Thyroid gland (tissue), 4 donors: ENCODE measurements at regions not wholly inside any gene's neighbourhood (a gene's known extent, or its start where the extent isn't known, plus 50 kb on each side); places are given as distances from the start of the nearest gene placed in this dataset.

ENCODE experiments used
- DNase-seq, 2 donors: peaks; one replicate each; pipeline ENCODE4 v3.0.0-alpha.2; 2019
- H3K27ac ChIP-seq, 3 donors: fragments of 200-600 bp; sonication (generic); 1 replicate in 2 of 3; 2 replicates in 1 of 3; pipeline ENCODE4 v1.5.1; 2016 to 2019; ENCODE audit warnings: mild to moderate bottlenecking in 1 of 3, moderate library complexity in 1 of 3
- H3K27me3 ChIP-seq: fragments of 200-600 bp; sonication (generic); one replicate; pipeline ENCODE4 v1.5.1; 2019
- H3K36me3 ChIP-seq, 2 donors: fragments of 200-600 bp; sonication (generic); one replicate each; pipeline ENCODE4 v1.5.1; 2016 to 2019
- H3K4me1 ChIP-seq, 2 donors: fragments of 200-600 bp; sonication (generic); one replicate each; pipeline ENCODE4 v1.5.1; 2017 to 2019
- H3K4me3 ChIP-seq, 3 donors: fragments of 200-600 bp; sonication (generic); replicated peaks in 1 of 3; 1 replicate in 2 of 3; 2 replicates in 1 of 3; pipeline ENCODE4 v1.5.1; 2016; ENCODE audit warnings: mild to moderate bottlenecking in 1 of 3
- H3K9me3 ChIP-seq: fragments of 200-600 bp; sonication (generic); one replicate; pipeline ENCODE4 v1.5.1; 2017
- POLR2A ChIP-seq, 2 donors: fragments of 450-650 bp; IDR thresholded peaks; one replicate each; pipeline ENCODE4 v1.6.1; 2017; ENCODE audit warnings: antibody characterized with exemption in 2 of 2, mild to moderate bottlenecking in 2 of 2, moderate library complexity in 1 of 2
- WGBS, 2 donors: methylation state at CpG; one replicate each; pipeline ENCODE4 v1.1.5; 2017; 5-methylcytosine and 5-hydroxymethylcytosine counted together
- intact Hi-C: fragments of 100-400 bp; cut with DNase I; formaldehyde crosslinking; loops from one replicate; pipeline ENCODE4 v1.15.1; 2023
- TF ChIP-seq, protein P1 (sequence below), 6 experiments: fragments of 200-600 bp in 3 of 6; fragments of 450-650 bp in 3 of 6; sonication (generic) in 3 of 6; IDR thresholded peaks; one replicate each; pipeline ENCODE4 v1.5.1; 2016 to 2019; ENCODE audit warnings: antibody characterized with exemption in 6 of 6, mild to moderate bottlenecking in 2 of 6, inconsistent platforms in 1 of 6, moderate library complexity in 1 of 6

DNA sequence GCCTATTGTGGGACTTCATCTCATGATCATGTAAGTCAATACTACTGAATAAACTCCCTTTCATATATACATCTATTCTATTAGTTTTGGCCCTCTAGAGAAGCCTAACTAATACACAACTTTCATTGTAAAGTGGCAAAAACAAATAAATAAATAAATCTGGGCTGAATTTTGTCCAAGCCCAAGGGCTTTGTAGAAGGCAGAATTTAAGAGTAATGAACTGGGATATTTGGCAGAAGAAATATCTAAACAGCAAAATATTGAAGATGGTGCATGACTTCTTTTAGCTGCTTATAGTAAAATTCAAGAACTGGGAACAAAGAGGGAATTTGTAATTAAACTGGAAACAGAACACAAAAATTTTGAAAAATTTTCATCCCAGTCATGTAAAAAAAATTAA lies 246.7 kb upstream of the GULP1 start:
- TF ChIP-seq, protein P1, sequence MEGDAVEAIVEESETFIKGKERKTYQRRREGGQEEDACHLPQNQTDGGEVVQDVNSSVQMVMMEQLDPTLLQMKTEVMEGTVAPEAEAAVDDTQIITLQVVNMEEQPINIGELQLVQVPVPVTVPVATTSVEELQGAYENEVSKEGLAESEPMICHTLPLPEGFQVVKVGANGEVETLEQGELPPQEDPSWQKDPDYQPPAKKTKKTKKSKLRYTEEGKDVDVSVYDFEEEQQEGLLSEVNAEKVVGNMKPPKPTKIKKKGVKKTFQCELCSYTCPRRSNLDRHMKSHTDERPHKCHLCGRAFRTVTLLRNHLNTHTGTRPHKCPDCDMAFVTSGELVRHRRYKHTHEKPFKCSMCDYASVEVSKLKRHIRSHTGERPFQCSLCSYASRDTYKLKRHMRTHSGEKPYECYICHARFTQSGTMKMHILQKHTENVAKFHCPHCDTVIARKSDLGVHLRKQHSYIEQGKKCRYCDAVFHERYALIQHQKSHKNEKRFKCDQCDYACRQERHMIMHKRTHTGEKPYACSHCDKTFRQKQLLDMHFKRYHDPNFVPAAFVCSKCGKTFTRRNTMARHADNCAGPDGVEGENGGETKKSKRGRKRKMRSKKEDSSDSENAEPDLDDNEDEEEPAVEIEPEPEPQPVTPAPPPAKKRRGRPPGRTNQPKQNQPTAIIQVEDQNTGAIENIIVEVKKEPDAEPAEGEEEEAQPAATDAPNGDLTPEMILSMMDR (IDR thresholded peaks at IDR 0.05) = no peak
- TF ChIP-seq POLR2A (IDR thresholded peaks at IDR 0.05) = no peak
- no peaks in the 10 kb centered on the region for H3K9me3 ChIP-seq
- intact Hi-C loops = no loop called here
- no peaks in the 10 kb centered on the region for H3K36me3 ChIP-seq
- H3K4me3 ChIP-seq = no peak overlapping the region
- H3K4me1 ChIP-seq = no peaks in the 10 kb centered on the region
- no peak for DNase-seq
- no peak overlapping the region for H3K27ac ChIP-seq
- H3K27me3 ChIP-seq = no peaks in the 10 kb centered on the region

DNA sequence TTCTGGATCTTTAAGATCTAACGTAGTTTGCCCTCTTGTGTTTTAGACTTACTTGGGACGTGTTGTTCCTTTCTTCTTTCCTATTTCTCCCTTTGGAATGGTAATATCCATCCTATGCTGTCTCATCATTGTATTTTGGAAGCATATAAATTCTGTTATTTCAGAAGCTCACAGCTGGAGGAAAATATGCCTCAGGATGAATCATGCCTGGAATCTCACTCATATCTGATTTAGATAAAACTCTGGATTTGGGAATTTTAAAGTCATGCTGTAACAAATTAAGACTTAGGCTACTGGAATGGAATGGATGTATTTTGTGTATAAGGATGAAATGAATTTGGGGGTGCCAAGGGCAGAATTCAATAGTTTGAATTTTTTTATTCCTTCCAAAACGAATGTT lies 245.2 kb upstream of the GULP1 start:
- intact Hi-C loops = no loop called here
- no peaks in the 10 kb centered on the region for H3K36me3 ChIP-seq

DNA sequence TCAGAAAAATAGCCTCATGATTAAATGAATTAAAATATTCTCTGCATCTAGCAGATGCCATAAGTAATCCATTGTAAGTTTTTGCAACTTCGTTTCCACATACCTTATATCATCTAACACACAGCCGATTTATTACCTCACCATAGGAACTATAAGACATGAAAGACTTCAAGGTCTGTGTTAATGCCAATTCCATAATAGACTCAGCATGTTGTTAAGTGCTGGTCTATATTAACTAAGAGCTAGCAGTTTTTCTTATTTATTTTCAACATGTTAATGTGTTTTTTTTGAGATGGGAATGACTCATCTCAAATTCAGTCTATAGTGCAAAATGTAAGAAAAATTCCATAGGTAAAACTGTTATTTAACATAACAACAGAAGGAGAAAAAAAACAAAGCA lies 243.9 kb upstream of the GULP1 start:
- Histone ChIP-seq H3K4me3 (no peak overlapping the region), H3K4me1 (no peaks in the 10 kb centered on the region), H3K36me3 (no peaks in the 10 kb centered on the region), H3K9me3 (no peaks in the 10 kb centered on the region), H3K27ac (no peak overlapping the region), H3K27me3 (no peaks in the 10 kb centered on the region)
- 80 to 89% methylated on average over 2 of the region's 2 CpGs for WGBS, 2 donors
- DNase-seq = no peak
- no peak for TF ChIP-seq POLR2A (IDR thresholded peaks at IDR 0.05)
- TF ChIP-seq, protein P1 (IDR thresholded peaks at IDR 0.05) = no peak
- intact Hi-C loops = no loop called here

More for the DNA sequence above, 245.2 kb upstream of the GULP1 start:
- no peaks in the 10 kb centered on the region for H3K27me3 ChIP-seq
- no peaks in the 10 kb centered on the region for H3K4me1 ChIP-seq
- no peak for DNase-seq
- 82 to 87% methylated on average over 3 of the region's 3 CpGs for WGBS, 2 donors
- no peak overlapping the region for H3K27ac ChIP-seq
- H3K9me3 ChIP-seq = no peaks in the 10 kb centered on the region
- TF ChIP-seq POLR2A (IDR thresholded peaks at IDR 0.05) = no peak
- TF ChIP-seq, protein P1 (IDR thresholded peaks at IDR 0.05) = no peak
- no peak overlapping the region for H3K4me3 ChIP-seq

DNA sequence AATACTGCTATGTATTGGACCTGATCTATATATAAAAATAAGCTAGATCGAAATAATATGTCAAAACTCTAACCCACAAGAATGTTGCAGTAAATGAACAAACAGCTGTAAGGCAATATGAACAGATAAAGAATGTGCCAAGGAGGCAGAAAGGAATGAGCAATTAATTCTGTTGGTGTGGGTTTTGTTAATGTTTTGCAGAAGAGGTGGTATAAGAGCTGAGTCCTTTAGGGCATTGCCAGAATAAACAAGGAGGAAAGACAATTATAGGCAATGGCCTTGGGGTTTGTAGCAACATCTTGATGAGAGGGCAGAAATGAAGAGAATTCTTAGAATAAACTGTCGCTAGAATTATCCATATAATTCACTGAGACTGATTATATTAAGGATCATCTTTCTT lies 240.9 kb upstream of the GULP1 start:
- Histone ChIP-seq H3K9me3 (no peaks in the 10 kb centered on the region), H3K27ac (no peak overlapping the region), H3K4me3 (no peak overlapping the region), H3K36me3 (no peaks in the 10 kb centered on the region), H3K27me3 (no peaks in the 10 kb centered on the region), H3K4me1 (no peaks in the 10 kb centered on the region)
- intact Hi-C loops = no loop called here
- no peak for DNase-seq
- 81 to 89% methylated on average over 2 of the region's 2 CpGs for WGBS, 2 donors
- TF ChIP-seq POLR2A (IDR thresholded peaks at IDR 0.05) = no peak
- TF ChIP-seq, protein P1 (IDR thresholded peaks at IDR 0.05) = no peak

DNA sequence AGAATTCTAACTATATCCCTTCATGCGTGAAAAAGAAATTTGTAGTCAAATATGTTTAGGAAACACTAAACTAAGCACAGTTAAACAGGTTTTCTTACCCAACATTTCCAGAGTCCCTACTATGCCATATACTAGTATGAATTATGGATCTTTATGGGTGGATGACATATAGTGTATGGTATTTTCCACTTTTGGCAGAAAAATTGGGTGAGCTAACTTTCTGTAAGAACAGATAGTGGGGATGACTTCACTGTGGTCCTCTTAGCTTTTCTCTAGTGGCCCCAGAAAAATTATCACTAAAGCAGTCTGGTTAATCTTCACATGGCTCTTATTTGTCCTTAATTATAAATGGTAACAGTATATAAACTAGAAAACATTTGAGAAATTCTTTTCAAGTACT lies 240.0 kb upstream of the GULP1 start:
- Histone ChIP-seq H3K36me3 (no peaks in the 10 kb centered on the region), H3K27ac (no peak overlapping the region), H3K27me3 (no peaks in the 10 kb centered on the region), H3K9me3 (no peaks in the 10 kb centered on the region), H3K4me1 (no peaks in the 10 kb centered on the region), H3K4me3 (no peak overlapping the region)
- intact Hi-C loops = no loop called here
- TF ChIP-seq POLR2A (IDR thresholded peaks at IDR 0.05) = no peak
- TF ChIP-seq, protein P1 (IDR thresholded peaks at IDR 0.05) = no peak
- no peak for DNase-seq
- 100% methylated on average over 1 of the region's 1 CpG for WGBS, 2 donors
